ENCODE measurements at regions not wholly inside any gene's neighbourhood (a gene's known extent, or its start where the extent isn't known, plus 50 kb on each side); places are given as distances from the start of the nearest gene placed in this dataset.

- no peak for TF ChIP-seq CTCF (IDR thresholded peaks at IDR 0.05; ENCODE audit: low read depth, low read length, poor library complexity, severe bottlenecking)
- no peak for TF ChIP-seq EZH2phosphoT487 (IDR thresholded peaks at IDR 0.05; ENCODE audit: borderline replicate concordance, low read length)
Measured at GRCh38 chr2:21420553-21421335, 297.0 kb downstream of the TDRD15 start.
